NCI-H526 (cell line): ENCODE measurements at regions not wholly inside any gene's neighbourhood (a gene's known extent, or its start where the extent isn't known, plus 50 kb on each side); places are given as distances from the start of the nearest gene placed in this dataset.

ENCODE experiments used
- DNase-seq, 2 experiments: peaks; one replicate each; lab custom pipeline; 2025; lab: John Stamatoyannopoulos, UW

GRCh38 chr20:54362283-54362682, 113.1 kb upstream of the DOK5 start:
- no peak for DNase-seq

GRCh38 chr20:54364365-54364764, 111.0 kb upstream of the DOK5 start:
- DNase-seq: no peak

GRCh38 chr20:54364919-54365318, 110.5 kb upstream of the DOK5 start:
- no peak for DNase-seq

GRCh38 chr20:54366669-54367344, 108.6 kb upstream of the DOK5 start:
- no peak for DNase-seq

GRCh38 chr20:54368570-54368969, 106.8 kb upstream of the DOK5 start:
- no peak for DNase-seq

- DNase-seq: no peak
Measured at GRCh38 chr20:54372313-54372712, 103.1 kb upstream of the DOK5 start.

GRCh38 chr20:54377992-54378773, 97.2 kb upstream of the DOK5 start:
- no peak for DNase-seq

GRCh38 chr20:54379893-54380584, 95.4 kb upstream of the DOK5 start:
- DNase-seq: no peak

- DNase-seq: peak in 1 of 2 experiments; percentile 9
Measured at GRCh38 chr20:54382419-54382818, 93.0 kb upstream of the DOK5 start.

- no peak for DNase-seq
Measured at GRCh38 chr20:54385746-54386145, 89.6 kb upstream of the DOK5 start.

- DNase-seq: no peak
Measured at GRCh38 chr20:54389596-54390280, 85.7 kb upstream of the DOK5 start.

GRCh38 chr20:54397292-54398140, 77.9 kb upstream of the DOK5 start:
- no peak for DNase-seq

- no peak for DNase-seq
Measured at GRCh38 chr20:54398814-54399213, 76.6 kb upstream of the DOK5 start.

- no peak for DNase-seq
Measured at GRCh38 chr20:54405540-54405939, 69.9 kb upstream of the DOK5 start.

GRCh38 chr20:54407459-54407858, 67.9 kb upstream of the DOK5 start:
- no peak for DNase-seq

- DNase-seq: no peak
Measured at GRCh38 chr20:54415967-54416366, 59.4 kb upstream of the DOK5 start.

GRCh38 chr20:54416770-54417169, 58.6 kb upstream of the DOK5 start:
- DNase-seq: no peak

- no peak for DNase-seq
Measured at GRCh38 chr20:54419531-54419930, 55.9 kb upstream of the DOK5 start.
